CD14-positive monocyte (primary cell): ENCODE measurements at regions not wholly inside any gene's neighbourhood (a gene's known extent, or its start where the extent isn't known, plus 50 kb on each side); places are given as distances from the start of the nearest gene placed in this dataset.

Experiments used
- DNase-seq, 3 donors: peaks; one replicate each; pipeline ENCODE4 v3.0.0-alpha.2; 2011 to 2022
- H2AFZ ChIP-seq: 2 replicates; pipeline ENCODE4 v1.6.0; 2012; ENCODE audit warnings: mild to moderate bottlenecking, low read depth, low read length, inconsistent platforms; ENCODE audit not compliant: insufficient read depth, poor library complexity, severe bottlenecking
- H3K27ac ChIP-seq, 2 donors: 1 replicate in 1 of 2; 2 replicates in 1 of 2; pipeline ENCODE4 v1.5.1; 2012 to 2013; ENCODE audit warnings: low read length in 2 of 2, control low read depth in 1 of 2, inconsistent platforms in 1 of 2, low read depth in 1 of 2, mild to moderate bottlenecking in 1 of 2
- H3K27me3 ChIP-seq, 2 donors: one replicate each; pipeline versions ENCODE4 v1.6.0 to v1.6.1; 2011 to 2013; ENCODE audit warnings: low read length in 2 of 2; ENCODE audit not compliant: control insufficient read depth in 2 of 2, insufficient read depth in 2 of 2
- H3K36me3 ChIP-seq, 2 donors: replicated peaks in 1 of 2; 1 replicate in 1 of 2; 2 replicates in 1 of 2; pipeline versions ENCODE4 v1.5.1 to v1.6.1; 2012 to 2013; ENCODE audit warnings: low read length in 2 of 2, control low read depth in 1 of 2, inconsistent platforms in 1 of 2, mild to moderate bottlenecking in 1 of 2; ENCODE audit not compliant: insufficient read depth in 2 of 2, control insufficient read depth in 1 of 2
- H3K4me1 ChIP-seq, 2 donors: 1 replicate in 1 of 2; 2 replicates in 1 of 2; pipeline versions ENCODE4 v1.5.1 to v1.6.1; 2012 to 2013; ENCODE audit warnings: low read length in 2 of 2, control low read depth in 1 of 2, inconsistent platforms in 1 of 2, mild to moderate bottlenecking in 1 of 2, moderate library complexity in 1 of 2; ENCODE audit not compliant: insufficient read depth in 2 of 2, control insufficient read depth in 1 of 2
- H3K4me2 ChIP-seq: replicated peaks from 2 replicates; pipeline ENCODE3; 2012; ENCODE audit warnings: low read length, moderate library complexity, mild to moderate bottlenecking; ENCODE audit not compliant: poor library complexity, severe bottlenecking; ENCODE audit errors: extremely low read depth
- H3K4me3 ChIP-seq, 3 experiments: fragments of 200-600 bp in 1 of 3; sonication (generic) in 1 of 3; replicated peaks in 1 of 3; 1 replicate in 2 of 3; 2 replicates in 1 of 3; pipeline ENCODE4 v1.5.1; 2011 to 2013; ENCODE audit warnings: low read length in 3 of 3, mild to moderate bottlenecking in 3 of 3, control low read depth in 2 of 3, low read depth in 2 of 3, inconsistent platforms in 1 of 3, moderate library complexity in 1 of 3
- H3K79me2 ChIP-seq: 2 replicates; pipeline ENCODE4 v1.6.0; 2012; ENCODE audit warnings: mild to moderate bottlenecking, control low read depth, inconsistent platforms, low read length, moderate library complexity; ENCODE audit not compliant: insufficient read depth
- H3K9ac ChIP-seq: 2 replicates; pipeline ENCODE4 v1.6.0; 2017; ENCODE audit warnings: low read length, mild to moderate bottlenecking; ENCODE audit not compliant: insufficient read depth, poor library complexity, severe bottlenecking
- H3K9me3 ChIP-seq, 2 donors: replicated peaks in 1 of 2; 1 replicate in 1 of 2; 2 replicates in 1 of 2; pipeline versions ENCODE4 v1.5.1 to v1.6.1; 2012 to 2013; ENCODE audit warnings: low read length in 2 of 2, control low read depth in 1 of 2; ENCODE audit not compliant: control insufficient read depth in 1 of 2, insufficient read depth in 1 of 2
- H4K20me1 ChIP-seq: 2 replicates; pipeline ENCODE4 v1.6.0; 2012; ENCODE audit warnings: mild to moderate bottlenecking, low read length, control low read depth, moderate library complexity; ENCODE audit not compliant: insufficient read depth
- H3K27ac Mint-ChIP-seq, 7 donors: one replicate each; pipeline ENCODE4 v1.8.0; 2020; ENCODE audit warnings: mild to moderate bottlenecking in 7 of 7, mixed read lengths in 7 of 7, moderate library complexity in 6 of 7, inconsistent platforms in 2 of 7
- H3K27me3 Mint-ChIP-seq, 3 donors: one replicate each; pipeline ENCODE4 v1.8.0; 2021 to 2022; ENCODE audit warnings: low read depth in 3 of 3, mild to moderate bottlenecking in 3 of 3, mixed read lengths in 3 of 3, moderate library complexity in 3 of 3, inconsistent platforms in 1 of 3
- H3K36me3 Mint-ChIP-seq, 2 donors: one replicate each; pipeline ENCODE4 v1.8.0; 2020; ENCODE audit warnings: mixed read lengths in 2 of 2, inconsistent platforms in 1 of 2, mild to moderate bottlenecking in 1 of 2
- H3K4me1 Mint-ChIP-seq: one replicate; pipeline ENCODE4 v1.8.0; 2020; ENCODE audit warnings: mild to moderate bottlenecking, mixed read lengths
- H3K4me3 Mint-ChIP-seq, 2 donors: one replicate each; pipeline ENCODE4 v1.8.0; 2020; ENCODE audit warnings: mild to moderate bottlenecking in 2 of 2, mixed read lengths in 2 of 2, moderate library complexity in 1 of 2
- H3K9me3 Mint-ChIP-seq, 7 donors: one replicate each; pipeline ENCODE4 v1.8.0; 2020 to 2022; ENCODE audit warnings: mixed read lengths in 7 of 7, mild to moderate bottlenecking in 6 of 7, moderate library complexity in 6 of 7, inconsistent platforms in 2 of 7
- WGBS: methylation state at CpG from one replicate; pipeline ENCODE4 v1.1.5; 2013; ENCODE audit warnings: missing lambda C conversion rate; ENCODE audit not compliant: insufficient coverage; 5-methylcytosine and 5-hydroxymethylcytosine counted together
- intact Hi-C, 2 donors: fragments of 100-400 bp; cut with micrococcal nuclease; formaldehyde crosslinking; loops; one replicate each; pipeline versions ENCODE4 v1.15.0 to v1.15.1; 2023
- TF ChIP-seq, protein P1 (sequence below): fragments of 200-600 bp; IDR thresholded peaks from one replicate; pipeline ENCODE4 v1.8.0; 2022; ENCODE audit warnings: antibody characterized with exemption, mild to moderate bottlenecking

DNA sequence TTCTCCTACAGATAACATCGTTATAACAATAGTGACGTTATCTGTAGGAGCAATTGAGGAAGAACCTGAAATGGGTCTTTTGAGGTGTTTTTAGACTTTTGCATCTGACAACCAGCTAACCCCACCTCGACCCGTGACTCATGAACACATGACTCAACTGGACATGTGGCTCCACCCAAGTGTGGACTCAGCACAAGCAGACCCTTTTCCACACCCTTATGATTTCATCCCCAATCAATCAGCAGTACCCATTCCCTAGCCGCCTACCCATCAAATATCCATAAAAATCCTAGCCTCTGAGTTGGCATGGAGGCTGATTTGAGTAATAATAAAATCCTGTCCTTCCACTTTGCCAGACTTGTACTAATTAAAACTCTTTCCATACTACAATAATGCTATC lies 255.4 kb downstream of the ARPP21 start:
- H3K79me2 ChIP-seq: no peaks in the 10 kb centered on the region
- 92% methylated on average over 2 of the region's 5 CpGs for WGBS
- no peak overlapping the region for H3K4me2 ChIP-seq
- H3K4me1 Mint-ChIP-seq: no peaks in the 10 kb centered on the region
- intact Hi-C loops: no loop called here
- H3K9me3 ChIP-seq: no peaks in the 10 kb centered on the region
- H3K9ac ChIP-seq: no peak overlapping the region
- no peaks in the 10 kb centered on the region for H4K20me1 ChIP-seq
- DNase-seq: no peak
- no peaks in the 10 kb centered on the region for H3K36me3 Mint-ChIP-seq
- H3K27ac ChIP-seq: no peak overlapping the region
- peaks cover 0 to 5% (median 2%) of the 10 kb centered on the region in 7 donors for H3K9me3 Mint-ChIP-seq
- no peaks in the 10 kb centered on the region for H3K4me1 ChIP-seq
- H3K4me3 Mint-ChIP-seq: no peak overlapping the region
- H3K27me3 Mint-ChIP-seq: no peaks in the 10 kb centered on the region
- H3K4me3 ChIP-seq: no peak overlapping the region
- no peaks in the 10 kb centered on the region for H3K27me3 ChIP-seq
- TF ChIP-seq, protein P1, sequence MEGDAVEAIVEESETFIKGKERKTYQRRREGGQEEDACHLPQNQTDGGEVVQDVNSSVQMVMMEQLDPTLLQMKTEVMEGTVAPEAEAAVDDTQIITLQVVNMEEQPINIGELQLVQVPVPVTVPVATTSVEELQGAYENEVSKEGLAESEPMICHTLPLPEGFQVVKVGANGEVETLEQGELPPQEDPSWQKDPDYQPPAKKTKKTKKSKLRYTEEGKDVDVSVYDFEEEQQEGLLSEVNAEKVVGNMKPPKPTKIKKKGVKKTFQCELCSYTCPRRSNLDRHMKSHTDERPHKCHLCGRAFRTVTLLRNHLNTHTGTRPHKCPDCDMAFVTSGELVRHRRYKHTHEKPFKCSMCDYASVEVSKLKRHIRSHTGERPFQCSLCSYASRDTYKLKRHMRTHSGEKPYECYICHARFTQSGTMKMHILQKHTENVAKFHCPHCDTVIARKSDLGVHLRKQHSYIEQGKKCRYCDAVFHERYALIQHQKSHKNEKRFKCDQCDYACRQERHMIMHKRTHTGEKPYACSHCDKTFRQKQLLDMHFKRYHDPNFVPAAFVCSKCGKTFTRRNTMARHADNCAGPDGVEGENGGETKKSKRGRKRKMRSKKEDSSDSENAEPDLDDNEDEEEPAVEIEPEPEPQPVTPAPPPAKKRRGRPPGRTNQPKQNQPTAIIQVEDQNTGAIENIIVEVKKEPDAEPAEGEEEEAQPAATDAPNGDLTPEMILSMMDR: no peak
- no peak overlapping the region for H2AFZ ChIP-seq
- no peaks in the 10 kb centered on the region for H3K36me3 ChIP-seq
- H3K27ac Mint-ChIP-seq: no peak overlapping the region

DNA sequence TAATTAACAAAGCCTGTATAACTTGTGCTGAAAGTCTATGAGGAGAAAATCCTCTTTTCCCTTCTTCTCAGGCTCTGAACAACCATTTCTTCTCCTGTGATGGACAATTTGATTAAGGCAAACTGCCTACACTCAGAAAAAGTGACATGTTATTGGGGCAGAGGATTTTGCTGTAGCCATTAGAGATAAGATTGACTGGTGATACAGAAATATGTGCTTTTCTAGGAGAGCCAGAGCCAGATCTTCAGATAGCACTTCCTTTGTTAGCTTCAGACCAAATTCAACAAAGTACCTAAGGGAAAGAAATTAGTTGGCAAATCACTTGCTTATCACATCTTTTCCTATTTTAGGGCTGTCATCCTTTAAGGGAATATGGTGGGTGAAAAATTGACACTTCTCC lies 259.9 kb downstream of the ARPP21 start:
- H3K4me2 ChIP-seq: no peak overlapping the region
- no peaks in the 10 kb centered on the region for H3K9me3 ChIP-seq
- DNase-seq: no peak
- H3K27ac ChIP-seq: no peak overlapping the region
- H3K4me1 ChIP-seq: no peaks in the 10 kb centered on the region
- Mint-ChIP-seq H3K36me3 (no peaks in the 10 kb centered on the region), H3K4me1 (no peaks in the 10 kb centered on the region), H3K4me3 (no peak overlapping the region), H3K9me3 (peaks cover 0 to 3% (median 0%) of the 10 kb centered on the region in 7 donors), H3K27me3 (no peaks in the 10 kb centered on the region), H3K27ac (no peak overlapping the region)
- no peaks in the 10 kb centered on the region for H3K36me3 ChIP-seq
- no peak overlapping the region for H2AFZ ChIP-seq
- TF ChIP-seq, protein P1: no peak
- no peaks in the 10 kb centered on the region for H4K20me1 ChIP-seq
- no peaks in the 10 kb centered on the region for H3K79me2 ChIP-seq
- intact Hi-C loops: no loop called here
- H3K9ac ChIP-seq: no peak overlapping the region
- no peaks in the 10 kb centered on the region for H3K27me3 ChIP-seq
- no peak overlapping the region for H3K4me3 ChIP-seq
